Keratinocyte (primary cell): ENCODE measurements at regions not wholly inside any gene's neighbourhood (a gene's known extent, or its start where the extent isn't known, plus 50 kb on each side); places are given as distances from the start of the nearest gene placed in this dataset.

Experiments used
- DNase-seq: peaks from one replicate; pipeline ENCODE4 v3.0.0-alpha.2; 2011; ENCODE audit warnings: low read depth, missing footprints, low spot score
- FAIRE-seq: peaks from 2 replicates; lab custom pipeline; 2011; peaks lifted over from hg19 to GRCh38; lab: Jason Lieb, UNC
- H2AFZ ChIP-seq: 2 replicates; pipeline ENCODE4 v1.6.0; 2012; ENCODE audit warnings: low read length, control low read depth, inconsistent platforms; ENCODE audit not compliant: control insufficient read depth
- H3K27ac ChIP-seq: 2 replicates; pipeline ENCODE4 v1.5.1; 2011; ENCODE audit warnings: low read length; ENCODE audit not compliant: control insufficient read depth, insufficient read depth
- H3K27me3 ChIP-seq: 3 replicates; pipeline ENCODE4 v1.6.0; 2011; ENCODE audit warnings: low read length; ENCODE audit not compliant: control insufficient read depth, insufficient read depth; ENCODE audit errors: extremely low read depth
- H3K36me3 ChIP-seq, 2 experiments: 2 replicates in 1 of 2; 3 replicates in 1 of 2; pipeline ENCODE4 v1.5.1; 2011; ENCODE audit warnings: low read length in 2 of 2, mild to moderate bottlenecking in 1 of 2; ENCODE audit not compliant: control insufficient read depth in 2 of 2, insufficient read depth in 2 of 2; ENCODE audit errors: extremely low read depth in 1 of 2
- H3K4me1 ChIP-seq: 3 replicates; pipeline ENCODE4 v1.5.1; 2011; ENCODE audit warnings: low read length; ENCODE audit not compliant: control insufficient read depth, insufficient read depth; ENCODE audit errors: extremely low read depth
- H3K4me2 ChIP-seq: 3 replicates; pipeline ENCODE4 v1.6.0; 2011; ENCODE audit warnings: low read depth, low read length; ENCODE audit not compliant: control insufficient read depth, insufficient read depth; ENCODE audit errors: extremely low read depth
- H3K4me3 ChIP-seq, 3 experiments: fragments of 200-600 bp in 1 of 3; sonication (generic) in 1 of 3; 2 replicates in 2 of 3; 3 replicates in 1 of 3; pipeline ENCODE4 v1.5.1; 2011 to 2016; ENCODE audit warnings: low read length in 3 of 3, mild to moderate bottlenecking in 3 of 3, control low read depth in 2 of 3, inconsistent platforms in 1 of 3, low read depth in 1 of 3, mixed read lengths in 1 of 3, mixed run types in 1 of 3, moderate library complexity in 1 of 3; ENCODE audit not compliant: control insufficient read depth in 2 of 3, insufficient read depth in 2 of 3; ENCODE audit errors: extremely low read depth in 1 of 3
- H3K79me2 ChIP-seq: 2 replicates; pipeline ENCODE4 v1.6.0; 2012; ENCODE audit warnings: low read length; ENCODE audit not compliant: control insufficient read depth, insufficient read depth
- H3K9ac ChIP-seq: 3 replicates; pipeline ENCODE4 v1.6.0; 2011; ENCODE audit warnings: low read length; ENCODE audit not compliant: control insufficient read depth, insufficient read depth; ENCODE audit errors: extremely low read depth
- H3K9me1 ChIP-seq: 3 replicates; pipeline ENCODE4 v1.6.0; 2011; ENCODE audit warnings: low read length; ENCODE audit not compliant: control insufficient read depth, insufficient read depth; ENCODE audit errors: extremely low read depth
- H3K9me3 ChIP-seq: 2 replicates; pipeline ENCODE4 v1.5.1; 2012; ENCODE audit warnings: low read depth, low read length; ENCODE audit not compliant: control insufficient read depth
- H4K20me1 ChIP-seq: 3 replicates; pipeline ENCODE4 v1.6.0; 2011; ENCODE audit warnings: low read length; ENCODE audit not compliant: control insufficient read depth, insufficient read depth; ENCODE audit errors: extremely low read depth
- CTCF ChIP-seq, 3 experiments: IDR thresholded peaks in 1 of 3; conservative IDR thresholded peaks in 1 of 3; optimal IDR thresholded peaks in 1 of 3; 2 replicates in 2 of 3; 3 replicates in 1 of 3; pipeline versions ENCODE3 to v1.5.1; 2011; ENCODE audit warnings: low read length in 3 of 3, mild to moderate bottlenecking in 3 of 3, moderate library complexity in 2 of 3, control low read depth in 1 of 3, inconsistent platforms in 1 of 3; ENCODE audit not compliant: insufficient read depth in 2 of 3; ENCODE audit errors: extremely low read depth in 1 of 3
- EZH2 ChIP-seq: IDR thresholded peaks from one replicate; pipeline ENCODE4 v1.6.1; 2012; ENCODE audit warnings: inconsistent platforms, mild to moderate bottlenecking, low read length, moderate library complexity
- dilution Hi-C: fragments of 300-500 bp; cut with MboI; formaldehyde crosslinking; loops from one replicate; pipeline ENCODE4 v1.7.0; 2020; ENCODE audit warnings: low sequenced_read_pairs; ENCODE audit not compliant: extremely low pct_ligation_motif_present

GRCh38 chr6:19444481-19444880 is 392.7 kb upstream of the ID4 start:
- no peak for FAIRE-seq
- no peaks in the 10 kb centered on the region for H3K79me2 ChIP-seq
- no peak overlapping the region for H3K9ac ChIP-seq
- no peaks in the 10 kb centered on the region for H3K9me1 ChIP-seq
- no peaks in the 10 kb centered on the region for H3K9me3 ChIP-seq
- H3K4me3 ChIP-seq = no peak overlapping the region
- no peaks in the 10 kb centered on the region for H4K20me1 ChIP-seq
- no peak for DNase-seq
- no peak overlapping the region for H3K4me2 ChIP-seq
- H3K27me3 ChIP-seq = no peaks in the 10 kb centered on the region
- dilution Hi-C loops = no loop called here
- no peak overlapping the region for H2AFZ ChIP-seq
- TF ChIP-seq CTCF (optimal IDR thresholded peaks at IDR 0.05 in 1 of 3, IDR thresholded peaks at IDR 0.05 in 1 of 3, conservative IDR thresholded peaks at IDR 0.05 in 1 of 3; ENCODE audit: extremely low read depth in 1 of 3, insufficient read depth in 2 of 3, low read length in 3 of 3) = no peak
- no peak for TF ChIP-seq EZH2
- no peak overlapping the region for H3K27ac ChIP-seq
- H3K4me1 ChIP-seq = no peaks in the 10 kb centered on the region
- no peaks in the 10 kb centered on the region for H3K36me3 ChIP-seq

DNA sequence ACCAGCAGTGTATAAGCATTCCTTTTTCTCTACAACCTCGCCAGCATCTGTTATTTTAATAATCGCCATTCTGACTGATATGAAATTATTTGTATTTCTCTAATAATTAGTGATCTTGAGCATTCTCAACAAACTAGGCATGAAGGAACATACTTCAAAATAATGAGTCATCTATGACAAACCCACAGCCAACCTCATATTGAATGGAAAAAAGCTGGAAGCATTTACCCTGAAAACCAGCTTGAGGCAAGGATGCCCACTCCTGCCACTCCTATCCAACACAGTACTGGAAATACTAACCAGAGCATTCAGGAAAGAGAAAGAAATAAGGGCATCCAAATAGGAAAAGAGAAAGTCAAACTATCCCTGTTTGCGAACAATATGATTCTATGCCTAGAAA is 390.6 kb upstream of the ID4 start:
- no peaks in the 10 kb centered on the region for H4K20me1 ChIP-seq
- no peak for FAIRE-seq
- DNase-seq = no peak
- no peaks in the 10 kb centered on the region for H3K9me3 ChIP-seq
- H3K4me3 ChIP-seq = no peak overlapping the region
- dilution Hi-C loops = no loop called here
- no peak overlapping the region for H3K27ac ChIP-seq
- H3K4me2 ChIP-seq = no peak overlapping the region
- no peak for TF ChIP-seq EZH2
- no peak for TF ChIP-seq CTCF (optimal IDR thresholded peaks at IDR 0.05 in 1 of 3, IDR thresholded peaks at IDR 0.05 in 1 of 3, conservative IDR thresholded peaks at IDR 0.05 in 1 of 3; ENCODE audit: extremely low read depth in 1 of 3, insufficient read depth in 2 of 3, low read length in 3 of 3)
- no peaks in the 10 kb centered on the region for H3K79me2 ChIP-seq
- H3K36me3 ChIP-seq = no peaks in the 10 kb centered on the region
- H2AFZ ChIP-seq = no peak overlapping the region
- no peaks in the 10 kb centered on the region for H3K27me3 ChIP-seq
- no peaks in the 10 kb centered on the region for H3K9me1 ChIP-seq
- H3K4me1 ChIP-seq = no peaks in the 10 kb centered on the region
- H3K9ac ChIP-seq = no peak overlapping the region
